Thyroid gland (tissue), 4 donors: ENCODE measurements at regions not wholly inside any gene's neighbourhood (a gene's known extent, or its start where the extent isn't known, plus 50 kb on each side); places are given as distances from the start of the nearest gene placed in this dataset.

Experiments used
- POLR2A ChIP-seq, 2 donors: fragments of 450-650 bp; IDR thresholded peaks; one replicate each; pipeline ENCODE4 v1.6.1; 2017; ENCODE audit warnings: antibody characterized with exemption in 2 of 2, mild to moderate bottlenecking in 2 of 2, moderate library complexity in 1 of 2
- TF ChIP-seq, protein P1 (sequence below), 6 experiments: fragments of 200-600 bp in 3 of 6; fragments of 450-650 bp in 3 of 6; sonication (generic) in 3 of 6; IDR thresholded peaks; one replicate each; pipeline ENCODE4 v1.5.1; 2016 to 2019; ENCODE audit warnings: antibody characterized with exemption in 6 of 6, mild to moderate bottlenecking in 2 of 6, inconsistent platforms in 1 of 6, moderate library complexity in 1 of 6

DNA sequence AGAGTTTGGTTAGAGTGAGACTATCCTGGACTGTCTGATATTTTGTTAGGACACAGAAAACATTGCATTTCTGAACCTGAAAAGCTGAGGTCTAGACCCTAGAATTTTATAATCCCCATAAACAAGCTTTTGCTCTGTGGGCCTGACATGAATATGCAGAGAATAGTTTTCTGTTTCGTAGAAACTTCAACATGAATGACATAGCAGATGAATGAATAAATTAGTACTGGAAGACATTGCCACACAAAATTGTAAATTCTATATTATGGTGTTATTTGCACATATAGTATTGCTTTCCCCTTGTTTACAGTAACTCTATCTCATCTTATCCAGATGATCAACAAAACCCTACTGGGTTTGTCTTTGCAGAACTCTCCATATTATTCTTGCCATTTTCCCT, 54.9 kb upstream of the MAML3 start:
- TF ChIP-seq POLR2A (IDR thresholded peaks at IDR 0.05), result no peak
- TF ChIP-seq, protein P1, sequence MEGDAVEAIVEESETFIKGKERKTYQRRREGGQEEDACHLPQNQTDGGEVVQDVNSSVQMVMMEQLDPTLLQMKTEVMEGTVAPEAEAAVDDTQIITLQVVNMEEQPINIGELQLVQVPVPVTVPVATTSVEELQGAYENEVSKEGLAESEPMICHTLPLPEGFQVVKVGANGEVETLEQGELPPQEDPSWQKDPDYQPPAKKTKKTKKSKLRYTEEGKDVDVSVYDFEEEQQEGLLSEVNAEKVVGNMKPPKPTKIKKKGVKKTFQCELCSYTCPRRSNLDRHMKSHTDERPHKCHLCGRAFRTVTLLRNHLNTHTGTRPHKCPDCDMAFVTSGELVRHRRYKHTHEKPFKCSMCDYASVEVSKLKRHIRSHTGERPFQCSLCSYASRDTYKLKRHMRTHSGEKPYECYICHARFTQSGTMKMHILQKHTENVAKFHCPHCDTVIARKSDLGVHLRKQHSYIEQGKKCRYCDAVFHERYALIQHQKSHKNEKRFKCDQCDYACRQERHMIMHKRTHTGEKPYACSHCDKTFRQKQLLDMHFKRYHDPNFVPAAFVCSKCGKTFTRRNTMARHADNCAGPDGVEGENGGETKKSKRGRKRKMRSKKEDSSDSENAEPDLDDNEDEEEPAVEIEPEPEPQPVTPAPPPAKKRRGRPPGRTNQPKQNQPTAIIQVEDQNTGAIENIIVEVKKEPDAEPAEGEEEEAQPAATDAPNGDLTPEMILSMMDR (IDR thresholded peaks at IDR 0.05), result no peak
